HL-60 (cell line): ENCODE measurements at regions not wholly inside any gene's neighbourhood (a gene's known extent, or its start where the extent isn't known, plus 50 kb on each side); places are given as distances from the start of the nearest gene placed in this dataset.

ENCODE experiments used
- DNase-seq, 2 experiments: peaks; one replicate each; pipeline ENCODE4 v3.0.0-alpha.2; 2010 to 2020; ENCODE audit warnings: low read depth in 1 of 2, low spot score in 1 of 2
- H3K27ac ChIP-seq: fragments of 250-450 bp; sonication (Bioruptor Pico); replicated peaks from 2 replicates; pipeline ENCODE4 v1.5.1; 2020; ENCODE audit warnings: mild to moderate bottlenecking, moderate library complexity
- H3K27me3 ChIP-seq: fragments of 250-450 bp; sonication (Bioruptor Pico); 2 replicates; pipeline ENCODE4 v1.5.1; 2021; ENCODE audit warnings: mild to moderate bottlenecking, moderate library complexity; ENCODE audit not compliant: insufficient read depth, poor library complexity, severe bottlenecking
- H3K4me3 ChIP-seq: replicated peaks from 2 replicates; pipeline ENCODE4 v1.5.1; 2011; ENCODE audit warnings: mild to moderate bottlenecking, control low read depth, low read length; ENCODE audit not compliant: insufficient read depth
- GABPA ChIP-seq: IDR thresholded peaks from 2 replicates; pipeline ENCODE4 v1.6.1; 2012; ENCODE audit warnings: low read depth
- POLR2AphosphoS5 ChIP-seq: IDR thresholded peaks from 2 replicates; pipeline ENCODE4 v1.6.1; 2012; ENCODE audit warnings: low read depth
- SPI1 ChIP-seq: IDR thresholded peaks from 2 replicates; pipeline ENCODE4 v1.6.1; 2012; ENCODE audit warnings: low read depth, mild to moderate bottlenecking, borderline replicate concordance
- TF ChIP-seq, protein P1 (sequence below): IDR thresholded peaks from 2 replicates; pipeline ENCODE4 v1.6.1; 2012; ENCODE audit warnings: low read depth; ENCODE audit not compliant: insufficient replicate concordance
- TF ChIP-seq, protein P2 (sequence below): IDR thresholded peaks from one replicate; pipeline ENCODE4 v1.5.1; 2011; ENCODE audit warnings: low read length, control low read depth, inconsistent platforms; ENCODE audit not compliant: insufficient read depth

DNA sequence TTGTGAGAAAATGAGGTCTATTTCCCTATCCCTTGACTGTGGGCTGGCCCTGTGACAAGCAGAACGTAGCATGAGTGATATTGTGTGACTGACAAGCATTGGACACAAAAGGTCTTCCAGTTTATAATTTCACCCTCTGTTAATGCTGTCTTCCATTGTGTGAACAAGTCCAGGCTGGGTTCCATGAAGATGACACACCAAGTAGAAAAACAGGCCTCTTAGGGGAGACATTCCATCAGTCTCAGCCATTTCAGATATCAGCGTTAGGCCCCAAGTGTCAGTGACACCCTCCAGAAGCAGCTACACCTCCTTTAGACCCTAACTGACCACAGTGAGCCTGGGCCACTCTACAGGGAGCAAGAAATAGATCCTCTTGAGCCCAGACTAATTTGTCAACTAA is 511.3 kb downstream of the FBXO15 start:
- DNase-seq, result no peak
- no peaks in the 10 kb centered on the region for H3K27me3 ChIP-seq
- no peak overlapping the region for H3K4me3 ChIP-seq
- TF ChIP-seq SPI1 (no peak), GABPA (no peak), POLR2AphosphoS5 (no peak)
- TF ChIP-seq, protein P1, sequence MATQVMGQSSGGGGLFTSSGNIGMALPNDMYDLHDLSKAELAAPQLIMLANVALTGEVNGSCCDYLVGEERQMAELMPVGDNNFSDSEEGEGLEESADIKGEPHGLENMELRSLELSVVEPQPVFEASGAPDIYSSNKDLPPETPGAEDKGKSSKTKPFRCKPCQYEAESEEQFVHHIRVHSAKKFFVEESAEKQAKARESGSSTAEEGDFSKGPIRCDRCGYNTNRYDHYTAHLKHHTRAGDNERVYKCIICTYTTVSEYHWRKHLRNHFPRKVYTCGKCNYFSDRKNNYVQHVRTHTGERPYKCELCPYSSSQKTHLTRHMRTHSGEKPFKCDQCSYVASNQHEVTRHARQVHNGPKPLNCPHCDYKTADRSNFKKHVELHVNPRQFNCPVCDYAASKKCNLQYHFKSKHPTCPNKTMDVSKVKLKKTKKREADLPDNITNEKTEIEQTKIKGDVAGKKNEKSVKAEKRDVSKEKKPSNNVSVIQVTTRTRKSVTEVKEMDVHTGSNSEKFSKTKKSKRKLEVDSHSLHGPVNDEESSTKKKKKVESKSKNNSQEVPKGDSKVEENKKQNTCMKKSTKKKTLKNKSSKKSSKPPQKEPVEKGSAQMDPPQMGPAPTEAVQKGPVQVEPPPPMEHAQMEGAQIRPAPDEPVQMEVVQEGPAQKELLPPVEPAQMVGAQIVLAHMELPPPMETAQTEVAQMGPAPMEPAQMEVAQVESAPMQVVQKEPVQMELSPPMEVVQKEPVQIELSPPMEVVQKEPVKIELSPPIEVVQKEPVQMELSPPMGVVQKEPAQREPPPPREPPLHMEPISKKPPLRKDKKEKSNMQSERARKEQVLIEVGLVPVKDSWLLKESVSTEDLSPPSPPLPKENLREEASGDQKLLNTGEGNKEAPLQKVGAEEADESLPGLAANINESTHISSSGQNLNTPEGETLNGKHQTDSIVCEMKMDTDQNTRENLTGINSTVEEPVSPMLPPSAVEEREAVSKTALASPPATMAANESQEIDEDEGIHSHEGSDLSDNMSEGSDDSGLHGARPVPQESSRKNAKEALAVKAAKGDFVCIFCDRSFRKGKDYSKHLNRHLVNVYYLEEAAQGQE, result no peak
- TF ChIP-seq, protein P2, sequence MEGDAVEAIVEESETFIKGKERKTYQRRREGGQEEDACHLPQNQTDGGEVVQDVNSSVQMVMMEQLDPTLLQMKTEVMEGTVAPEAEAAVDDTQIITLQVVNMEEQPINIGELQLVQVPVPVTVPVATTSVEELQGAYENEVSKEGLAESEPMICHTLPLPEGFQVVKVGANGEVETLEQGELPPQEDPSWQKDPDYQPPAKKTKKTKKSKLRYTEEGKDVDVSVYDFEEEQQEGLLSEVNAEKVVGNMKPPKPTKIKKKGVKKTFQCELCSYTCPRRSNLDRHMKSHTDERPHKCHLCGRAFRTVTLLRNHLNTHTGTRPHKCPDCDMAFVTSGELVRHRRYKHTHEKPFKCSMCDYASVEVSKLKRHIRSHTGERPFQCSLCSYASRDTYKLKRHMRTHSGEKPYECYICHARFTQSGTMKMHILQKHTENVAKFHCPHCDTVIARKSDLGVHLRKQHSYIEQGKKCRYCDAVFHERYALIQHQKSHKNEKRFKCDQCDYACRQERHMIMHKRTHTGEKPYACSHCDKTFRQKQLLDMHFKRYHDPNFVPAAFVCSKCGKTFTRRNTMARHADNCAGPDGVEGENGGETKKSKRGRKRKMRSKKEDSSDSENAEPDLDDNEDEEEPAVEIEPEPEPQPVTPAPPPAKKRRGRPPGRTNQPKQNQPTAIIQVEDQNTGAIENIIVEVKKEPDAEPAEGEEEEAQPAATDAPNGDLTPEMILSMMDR, result no peak
- H3K27ac ChIP-seq, result no peak overlapping the region

DNA sequence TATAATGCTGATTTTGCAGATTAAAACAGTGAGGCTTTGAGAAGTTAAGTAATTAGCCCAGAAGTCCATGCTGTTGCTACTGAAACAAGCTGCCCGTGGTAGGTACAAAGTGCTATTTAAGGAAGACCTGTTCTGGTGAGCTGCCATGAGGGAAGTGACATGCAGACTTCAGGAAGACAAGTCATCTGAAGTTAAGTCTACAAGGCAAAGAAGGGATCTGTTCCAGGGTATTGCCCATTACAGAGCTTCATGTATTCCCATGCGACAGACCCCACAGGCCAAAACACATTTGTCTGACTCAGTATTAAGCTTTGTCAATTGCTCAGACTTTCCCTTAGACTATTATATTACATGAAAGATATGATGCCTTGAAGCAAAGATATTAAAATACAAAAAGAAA is 520.8 kb downstream of the FBXO15 start:
- no peak for DNase-seq
- Histone ChIP-seq H3K27me3 (no peaks in the 10 kb centered on the region), H3K27ac (no peak overlapping the region), H3K4me3 (no peak overlapping the region)
- no peak for TF ChIP-seq POLR2AphosphoS5
- no peak for TF ChIP-seq GABPA
- TF ChIP-seq, protein P2, result no peak
- no peak for TF ChIP-seq SPI1
- TF ChIP-seq, protein P1, result no peak

DNA sequence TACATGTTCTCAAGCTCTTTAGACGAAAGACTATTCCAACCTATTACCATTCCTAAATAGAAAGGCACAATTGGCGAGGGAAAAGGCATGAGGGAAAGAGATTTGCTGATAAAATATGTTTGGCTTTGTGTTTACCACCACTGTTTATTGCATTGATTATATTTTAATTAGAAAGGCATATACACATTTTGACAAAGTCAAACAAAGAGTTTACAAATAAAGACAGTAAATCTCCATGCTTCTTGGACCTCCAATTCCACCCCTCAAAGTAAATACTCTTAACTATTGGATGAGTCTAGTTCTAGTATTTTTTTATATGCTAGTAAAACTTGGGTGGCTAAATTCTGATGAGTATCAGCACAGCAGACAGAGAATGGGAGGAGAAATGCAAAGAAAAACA is 521.4 kb downstream of the FBXO15 start:
- TF ChIP-seq SPI1, result no peak
- TF ChIP-seq, protein P2, result no peak
- no peak for TF ChIP-seq GABPA
- TF ChIP-seq, protein P1, result no peak
- no peak for TF ChIP-seq POLR2AphosphoS5

More for the DNA sequence above, 521.4 kb downstream of the FBXO15 start:
- DNase-seq, result no peak
- Histone ChIP-seq H3K4me3 (no peak overlapping the region), H3K27ac (no peak overlapping the region), H3K27me3 (no peaks in the 10 kb centered on the region)
